HCT116 (cell line): ENCODE measurements at regions not wholly inside any gene's neighbourhood (a gene's known extent, or its start where the extent isn't known, plus 50 kb on each side); places are given as distances from the start of the nearest gene placed in this dataset.

ENCODE experiments used
- ATAC-seq: fragments of 200-7000 bp; cut with Tn5 transposase; 2 replicates; pipeline ENCODE4 v1.9.1; 2020; ENCODE audit warnings: mild to moderate bottlenecking, moderate library complexity
- BruUV-seq: library from RNA; stranded (reverse); fragments of 400-500 nt; replicated peaks from 2 replicates; lab custom pipeline; 2021; lab: Mats Ljungman, UMichigan
- CTCF ChIA-PET: fragments of 300-600 bp; sonication (Branson Sonifier 250); formaldehyde crosslinking; loops from one replicate; lab custom pipeline; 2021; ENCODE audit warnings: antibody characterized with exemption; lab: Charles Lee
- POLR2A ChIA-PET: fragments of 300-600, 350-600 bp; sonication (Branson Sonifier 250); formaldehyde crosslinking; loops from one replicate; lab custom pipeline; 2021; ENCODE audit warnings: antibody characterized with exemption; lab: Charles Lee
- RAD21 ChIA-PET, 2 experiments: fragments of 300-600 bp; sonication (Branson Sonifier 250); formaldehyde crosslinking; loops; one replicate each; lab custom pipeline; 2023; ENCODE audit warnings: low total read pairs in 2 of 2; ENCODE audit not compliant: uncharacterized antibody in 2 of 2, unreplicated experiment in 2 of 2, low non-redundant PET in 1 of 2; lab: Charles Lee
- DNase-seq: peaks from one replicate; pipeline ENCODE4 v3.0.0-alpha.2; 2010; ENCODE audit warnings: low read depth, low spot score
- H2AFZ ChIP-seq: fragments of 200-600 bp; shearing (Covaris generic), sonication (generic); 2 replicates; pipeline ENCODE4 v1.6.1; 2017; ENCODE audit warnings: low read depth, mixed run types, mixed read lengths, antibody characterized with exemption, low read length; ENCODE audit not compliant: poor library complexity, severe bottlenecking
- H3K27ac ChIP-seq: 2 replicates; pipeline ENCODE4 v1.5.1; 2012; ENCODE audit warnings: low read depth, low read length
- H3K27me3 ChIP-seq: fragments of 200-600 bp; sonication (generic); 2 replicates; pipeline ENCODE4 v1.6.1; 2016; ENCODE audit warnings: mixed run types, low read length, mixed read lengths; ENCODE audit not compliant: insufficient read depth
- H3K36me3 ChIP-seq, 2 experiments: fragments of 200-500 bp in 1 of 2; fragments of 200-600 bp in 1 of 2; sonication (Bioruptor generic) in 1 of 2; sonication (generic) in 1 of 2; 2 replicates each; pipeline versions ENCODE4 v1.5.1 to v1.6.1; 2014 to 2016; ENCODE audit warnings: low read length in 2 of 2, inconsistent platforms in 1 of 2, mixed read lengths in 1 of 2, mixed run types in 1 of 2; ENCODE audit not compliant: insufficient read depth in 2 of 2, control insufficient read depth in 1 of 2
- H3K4me1 ChIP-seq, 2 experiments: fragments of 200-600 bp in 1 of 2; sonication (generic) in 1 of 2; 2 replicates each; pipeline versions ENCODE4 v1.5.1 to v1.6.1; 2012 to 2017; ENCODE audit warnings: low read length in 2 of 2, inconsistent platforms in 1 of 2, mild to moderate bottlenecking in 1 of 2, mixed read lengths in 1 of 2, mixed run types in 1 of 2, moderate library complexity in 1 of 2; ENCODE audit not compliant: insufficient read depth in 2 of 2, control insufficient read depth in 1 of 2
- H3K4me2 ChIP-seq: fragments of 200-600 bp; sonication (generic); 2 replicates; pipeline ENCODE4 v1.6.1; 2017; ENCODE audit warnings: mixed run types, low read length, mixed read lengths
- H3K4me3 ChIP-seq, 2 experiments: fragments of 200-600 bp in 1 of 2; sonication (generic) in 1 of 2; replicated peaks in 1 of 2; 2 replicates each; pipeline ENCODE4 v1.5.1; 2011 to 2016; ENCODE audit warnings: low read length in 2 of 2, control low read depth in 1 of 2, low read depth in 1 of 2, mild to moderate bottlenecking in 1 of 2, mixed read lengths in 1 of 2, mixed run types in 1 of 2
- H3K79me2 ChIP-seq: fragments of 200-600 bp; sonication (generic); 2 replicates; pipeline ENCODE4 v1.6.1; 2017; ENCODE audit warnings: mild to moderate bottlenecking, mixed run types, low read length, moderate library complexity, mixed read lengths; ENCODE audit not compliant: insufficient read depth
- H3K9ac ChIP-seq: fragments of 200-600 bp; sonication (generic); 2 replicates; pipeline ENCODE4 v1.6.1; 2016; ENCODE audit warnings: low read length, mixed read lengths
- H3K9me2 ChIP-seq: fragments of 200-600 bp; sonication (generic), shearing (Covaris generic); 2 replicates; pipeline ENCODE4 v1.6.1; 2017; ENCODE audit warnings: mixed run types, mild to moderate bottlenecking, moderate library complexity; ENCODE audit not compliant: insufficient read depth
- H3K9me3 ChIP-seq, 2 experiments: fragments of 200-500 bp in 1 of 2; fragments of 200-600 bp in 1 of 2; sonication (Bioruptor generic) in 1 of 2; sonication (generic) in 1 of 2; 2 replicates each; pipeline ENCODE4 v1.6.1; 2014 to 2017; ENCODE audit warnings: low read length in 2 of 2, mixed read lengths in 2 of 2, inconsistent platforms in 1 of 2, low read depth in 1 of 2, mild to moderate bottlenecking in 1 of 2, mixed run types in 1 of 2, moderate library complexity in 1 of 2; ENCODE audit not compliant: control insufficient read depth in 1 of 2, insufficient read depth in 1 of 2
- H4K20me1 ChIP-seq: fragments of 200-600 bp; sonication (generic), shearing (Covaris generic); 2 replicates; pipeline ENCODE4 v1.6.1; 2017; ENCODE audit warnings: mixed run types, mild to moderate bottlenecking, moderate library complexity; ENCODE audit not compliant: insufficient read depth
- CEBPB ChIP-seq: IDR thresholded peaks from 2 replicates; pipeline ENCODE4 v1.6.1; 2012; ENCODE audit warnings: low read depth
- ELF1 ChIP-seq: IDR thresholded peaks from 2 replicates; pipeline ENCODE4 v1.6.1; 2012; ENCODE audit warnings: low read depth, borderline replicate concordance
- EZH2 ChIP-seq: fragments of 200-600 bp; sonication (generic); IDR thresholded peaks from 2 replicates; pipeline ENCODE4 v1.6.1; 2017; ENCODE audit warnings: antibody characterized with exemption, mixed run types
- EZH2phosphoT487 ChIP-seq: fragments of 200-600 bp; IDR thresholded peaks from 2 replicates; pipeline ENCODE4 v1.6.1; 2018; ENCODE audit warnings: antibody characterized with exemption, borderline replicate concordance
- JUND ChIP-seq: IDR thresholded peaks from 2 replicates; pipeline ENCODE4 v1.6.1; 2012
- RAD21 ChIP-seq: IDR thresholded peaks from 2 replicates; pipeline ENCODE4 v1.6.1; 2012; ENCODE audit warnings: low read depth, mild to moderate bottlenecking
- REST ChIP-seq: IDR thresholded peaks from 2 replicates; pipeline ENCODE4 v1.6.1; 2012; ENCODE audit warnings: low read depth
- SIN3A ChIP-seq: IDR thresholded peaks from 2 replicates; pipeline ENCODE4 v1.6.1; 2012; ENCODE audit warnings: low read depth
- SP1 ChIP-seq: IDR thresholded peaks from 2 replicates; pipeline ENCODE4 v1.6.1; 2012; ENCODE audit warnings: low read depth
- TCF7L2 ChIP-seq: IDR thresholded peaks from 2 replicates; pipeline ENCODE4 v1.7.0; 2011; ENCODE audit warnings: borderline replicate concordance, inconsistent platforms; ENCODE audit not compliant: insufficient read depth, insufficient read length; ENCODE audit errors: extremely low read depth
- YY1 ChIP-seq: IDR thresholded peaks from 2 replicates; pipeline ENCODE4 v1.6.1; 2011; ENCODE audit warnings: low read length, low read depth, moderate library complexity, mild to moderate bottlenecking; ENCODE audit not compliant: insufficient replicate concordance; ENCODE audit errors: extremely low read depth
- ZFX ChIP-seq: fragments of 450-650 bp; IDR thresholded peaks from 2 replicates; pipeline ENCODE4 v1.6.1; 2017
- intact Hi-C: fragments of 100-400 bp; cut with micrococcal nuclease; formaldehyde crosslinking; loops from 2 replicates; pipeline ENCODE4 v1.10.0; 2022
- TF ChIP-seq, protein P1 (sequence below): IDR thresholded peaks from 2 replicates; pipeline ENCODE4 v1.6.1; 2011; ENCODE audit warnings: mild to moderate bottlenecking, low read length, moderate library complexity; ENCODE audit not compliant: insufficient replicate concordance; ENCODE audit errors: extremely low read depth
- TF ChIP-seq, protein P2 (sequence below), 3 experiments: fragments of 200-600 bp in 1 of 3; sonication (generic) in 1 of 3; IDR thresholded peaks in 2 of 3; conservative IDR thresholded peaks in 1 of 3; 2 replicates each; pipeline ENCODE4 v1.5.1; 2012 to 2017; ENCODE audit warnings: low read depth in 2 of 3, low read length in 2 of 3, antibody characterized with exemption in 1 of 3, borderline replicate concordance in 1 of 3, control low read depth in 1 of 3, mild to moderate bottlenecking in 1 of 3, mixed read lengths in 1 of 3, mixed run types in 1 of 3, moderate library complexity in 1 of 3; ENCODE audit not compliant: insufficient read depth in 1 of 3

DNA sequence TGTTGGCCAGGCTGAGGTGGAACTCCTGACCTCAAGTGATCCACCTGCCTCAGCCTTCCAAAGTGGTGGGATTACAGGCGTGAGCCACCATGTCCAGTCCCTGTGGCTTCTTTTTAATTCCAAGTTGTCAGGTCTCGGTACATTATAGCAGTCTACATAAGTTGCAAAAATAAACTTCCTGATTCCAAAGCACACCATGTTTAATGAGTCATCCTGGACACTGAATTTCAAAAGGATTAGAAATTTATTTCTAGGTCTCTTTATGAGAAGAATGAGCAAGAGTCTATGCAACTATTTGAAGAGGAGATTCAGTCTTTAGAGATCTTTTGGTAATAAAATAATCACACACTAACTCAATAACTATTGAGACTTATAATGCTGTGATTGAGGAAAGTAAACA, 63.9 kb upstream of the MCHR2 start:
- intact Hi-C loops, result no loop called here
- Histone ChIP-seq H3K79me2 (no peaks in the 10 kb centered on the region), H3K27ac (no peak overlapping the region), H3K36me3 (no peaks in the 10 kb centered on the region), H2AFZ (no peak overlapping the region), H3K27me3 (no peaks in the 10 kb centered on the region), H3K9me3 (no peaks in the 10 kb centered on the region), H3K4me1 (no peaks in the 10 kb centered on the region), H3K9ac (no peak overlapping the region), H3K9me2 (no peaks in the 10 kb centered on the region), H3K4me2 (no peak overlapping the region), H4K20me1 (no peaks in the 10 kb centered on the region), H3K4me3 (no peak overlapping the region)
- CTCF ChIA-PET, result no interaction called here
- no peak for DNase-seq
- no TSS peak for BruUV-seq
- no peak for ATAC-seq
- RAD21 ChIA-PET, result no interaction called here
- no peak for TF ChIP-seq ZFX
- TF ChIP-seq, protein P1, sequence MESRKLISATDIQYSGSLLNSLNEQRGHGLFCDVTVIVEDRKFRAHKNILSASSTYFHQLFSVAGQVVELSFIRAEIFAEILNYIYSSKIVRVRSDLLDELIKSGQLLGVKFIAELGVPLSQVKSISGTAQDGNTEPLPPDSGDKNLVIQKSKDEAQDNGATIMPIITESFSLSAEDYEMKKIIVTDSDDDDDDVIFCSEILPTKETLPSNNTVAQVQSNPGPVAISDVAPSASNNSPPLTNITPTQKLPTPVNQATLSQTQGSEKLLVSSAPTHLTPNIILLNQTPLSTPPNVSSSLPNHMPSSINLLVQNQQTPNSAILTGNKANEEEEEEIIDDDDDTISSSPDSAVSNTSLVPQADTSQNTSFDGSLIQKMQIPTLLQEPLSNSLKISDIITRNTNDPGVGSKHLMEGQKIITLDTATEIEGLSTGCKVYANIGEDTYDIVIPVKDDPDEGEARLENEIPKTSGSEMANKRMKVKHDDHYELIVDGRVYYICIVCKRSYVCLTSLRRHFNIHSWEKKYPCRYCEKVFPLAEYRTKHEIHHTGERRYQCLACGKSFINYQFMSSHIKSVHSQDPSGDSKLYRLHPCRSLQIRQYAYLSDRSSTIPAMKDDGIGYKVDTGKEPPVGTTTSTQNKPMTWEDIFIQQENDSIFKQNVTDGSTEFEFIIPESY, result no peak
- TF ChIP-seq ELF1, result no peak
- no peak for TF ChIP-seq JUND
- POLR2A ChIA-PET, result no interaction called here

- H4K20me1 ChIP-seq, result no peaks in the 10 kb centered on the region
- no peaks in the 10 kb centered on the region for H3K36me3 ChIP-seq
- H3K27ac ChIP-seq, result no peak overlapping the region
- H3K27me3 ChIP-seq, result no peaks in the 10 kb centered on the region
- no peak overlapping the region for H3K9ac ChIP-seq
- no peak overlapping the region for H3K4me2 ChIP-seq
- H2AFZ ChIP-seq, result no peak overlapping the region
- ATAC-seq (no peak), DNase-seq (no peak)
- ChIA-PET CTCF (no interaction called here), RAD21 (no interaction called here), POLR2A (no interaction called here)
- no peaks in the 10 kb centered on the region for H3K4me1 ChIP-seq
- no peaks in the 10 kb centered on the region for H3K9me3 ChIP-seq
- intact Hi-C loops, result no loop called here
- H3K4me3 ChIP-seq, result no peak overlapping the region
- H3K79me2 ChIP-seq, result no peaks in the 10 kb centered on the region
- BruUV-seq, result no TSS peak
- no peaks in the 10 kb centered on the region for H3K9me2 ChIP-seq
- no peak for TF ChIP-seq REST
- no peak for TF ChIP-seq EZH2phosphoT487
- no peak for TF ChIP-seq SIN3A
- TF ChIP-seq, protein P2, sequence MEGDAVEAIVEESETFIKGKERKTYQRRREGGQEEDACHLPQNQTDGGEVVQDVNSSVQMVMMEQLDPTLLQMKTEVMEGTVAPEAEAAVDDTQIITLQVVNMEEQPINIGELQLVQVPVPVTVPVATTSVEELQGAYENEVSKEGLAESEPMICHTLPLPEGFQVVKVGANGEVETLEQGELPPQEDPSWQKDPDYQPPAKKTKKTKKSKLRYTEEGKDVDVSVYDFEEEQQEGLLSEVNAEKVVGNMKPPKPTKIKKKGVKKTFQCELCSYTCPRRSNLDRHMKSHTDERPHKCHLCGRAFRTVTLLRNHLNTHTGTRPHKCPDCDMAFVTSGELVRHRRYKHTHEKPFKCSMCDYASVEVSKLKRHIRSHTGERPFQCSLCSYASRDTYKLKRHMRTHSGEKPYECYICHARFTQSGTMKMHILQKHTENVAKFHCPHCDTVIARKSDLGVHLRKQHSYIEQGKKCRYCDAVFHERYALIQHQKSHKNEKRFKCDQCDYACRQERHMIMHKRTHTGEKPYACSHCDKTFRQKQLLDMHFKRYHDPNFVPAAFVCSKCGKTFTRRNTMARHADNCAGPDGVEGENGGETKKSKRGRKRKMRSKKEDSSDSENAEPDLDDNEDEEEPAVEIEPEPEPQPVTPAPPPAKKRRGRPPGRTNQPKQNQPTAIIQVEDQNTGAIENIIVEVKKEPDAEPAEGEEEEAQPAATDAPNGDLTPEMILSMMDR (IDR thresholded peaks at IDR 0.05 in 2 of 3, conservative IDR thresholded peaks at IDR 0.05 in 1 of 3; ENCODE audit: borderline replicate concordance in 1 of 3, insufficient read depth in 1 of 3, low read depth in 2 of 3, low read length in 2 of 3), result no peak
- TF ChIP-seq EZH2, result no peak
- no peak for TF ChIP-seq JUND
- no peak for TF ChIP-seq TCF7L2
- no peak for TF ChIP-seq ZFX
- TF ChIP-seq SP1, result no peak
- TF ChIP-seq CEBPB, result no peak
- TF ChIP-seq RAD21, result no peak
- no peak for TF ChIP-seq YY1
Measured at GRCh38 chr6:100050550-100050949, 56.5 kb upstream of the MCHR2 start.
